ENCODE measurements at regions not wholly inside any gene's neighbourhood (a gene's known extent, or its start where the extent isn't known, plus 50 kb on each side); places are given as distances from the start of the nearest gene placed in this dataset.

DNA sequence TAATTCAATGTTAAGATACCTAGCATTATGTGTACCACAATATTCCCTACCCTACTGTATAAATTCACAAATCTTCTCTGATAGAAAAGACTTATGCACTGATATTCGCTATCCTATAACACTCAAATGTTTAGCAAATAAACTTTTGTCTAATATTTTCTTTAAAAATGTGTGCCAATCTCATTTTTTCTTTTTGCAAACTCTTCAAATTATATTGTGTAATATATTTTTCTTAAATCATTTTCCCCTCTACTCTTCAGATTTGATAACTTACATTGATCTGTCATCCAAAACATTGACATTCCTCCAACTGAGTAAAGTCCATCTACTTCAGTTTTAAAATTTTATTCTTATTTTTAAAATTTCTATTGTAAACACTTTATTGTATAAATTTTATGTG lies 240.2 kb upstream of the CNTNAP2 start:
- Histone ChIP-seq H3K9me2 (ENCODE audit: insufficient read depth) (no peaks in the 10 kb centered on the region), H3F3A (replicated peaks; ENCODE audit: low read depth) (no peaks in the 10 kb centered on the region), H3K4me3 (no peak overlapping the region), H3K27me3 (ENCODE audit: insufficient read depth) (no peaks in the 10 kb centered on the region), H2AFZ (no peak overlapping the region), H4K20me1 (replicated peaks; ENCODE audit: insufficient read depth) (no peaks in the 10 kb centered on the region), H3K36me3 (ENCODE audit: insufficient read depth) (peaks cover 7% of the 10 kb centered on the region), H3K79me2 (replicated peaks; ENCODE audit: insufficient read depth) (no peaks in the 10 kb centered on the region), H3K4me1 (ENCODE audit: insufficient read depth) (no peaks in the 10 kb centered on the region), H3K27ac (ENCODE audit: low read depth) (no peak overlapping the region), H3K4me2 (no peak overlapping the region)
- no peak overlapping the region for H3K27ac Mint-ChIP-seq
- peaks cover 65% of the 10 kb centered on the region for H3K9me3 Mint-ChIP-seq
- no peaks in the 10 kb centered on the region for H3K27me3 Mint-ChIP-seq (ENCODE audit: insufficient read depth, low read depth, poor library complexity)
- TF ChIP-seq EZH2phosphoT487 (IDR thresholded peaks at IDR 0.05; ENCODE audit: unreplicated experiment) (no peak), JUNB (IDR thresholded peaks at IDR 0.05; ENCODE audit: unreplicated experiment) (no peak), CTCF (conservative IDR thresholded peaks at IDR 0.05; ENCODE audit: low read depth in 2 of 2) (no peak), EZH2 (IDR thresholded peaks at IDR 0.05; ENCODE audit: low read depth, unreplicated experiment) (no peak)
- H3K36me3 Mint-ChIP-seq (ENCODE audit: low read depth), result 0 out of 3 replicates have a peak, but pooled peaks cover 2% of the 10 kb centered on the region
- DNase-seq (ENCODE audit: low spot score), result no peak
- no peak for ATAC-seq
- no peak overlapping the region for H3K4me3 Mint-ChIP-seq
- H3K4me1 Mint-ChIP-seq, result no peaks in the 10 kb centered on the region

GRCh38 chr7:145875267-145875666 lies 241.3 kb upstream of the CNTNAP2 start:
- peaks cover 4% of the 10 kb centered on the region; the same call in 1 of the 2 replicates for H3K36me3 ChIP-seq (ENCODE audit: insufficient read depth)
- no peak overlapping the region for H3K4me3 ChIP-seq
- H2AFZ ChIP-seq, result no peak overlapping the region
- H3K79me2 ChIP-seq (replicated peaks; ENCODE audit: insufficient read depth), result no peaks in the 10 kb centered on the region
- no peak overlapping the region for H3K27ac ChIP-seq (ENCODE audit: low read depth)
- no peaks in the 10 kb centered on the region for H3F3A ChIP-seq (replicated peaks; ENCODE audit: low read depth)
- H3K4me2 ChIP-seq, result no peak overlapping the region
- no peak for TF ChIP-seq CTCF (conservative IDR thresholded peaks at IDR 0.05; ENCODE audit: low read depth in 2 of 2)
- H4K20me1 ChIP-seq (replicated peaks; ENCODE audit: insufficient read depth), result no peaks in the 10 kb centered on the region
- Mint-ChIP-seq H3K27ac (no peak overlapping the region), H3K36me3 (ENCODE audit: low read depth) (0 out of 3 replicates have a peak, but pooled peaks cover 2% of the 10 kb centered on the region), H3K4me1 (no peaks in the 10 kb centered on the region), H3K4me3 (no peak overlapping the region), H3K27me3 (ENCODE audit: insufficient read depth, low read depth, poor library complexity) (no peaks in the 10 kb centered on the region), H3K9me3 (peaks cover 62% of the 10 kb centered on the region)
- no peaks in the 10 kb centered on the region for H3K27me3 ChIP-seq (ENCODE audit: insufficient read depth)
- no peak for ATAC-seq
- DNase-seq (ENCODE audit: low spot score), result no peak
- no peaks in the 10 kb centered on the region for H3K4me1 ChIP-seq (ENCODE audit: insufficient read depth)
- H3K9me2 ChIP-seq (ENCODE audit: insufficient read depth), result no peaks in the 10 kb centered on the region

DNA sequence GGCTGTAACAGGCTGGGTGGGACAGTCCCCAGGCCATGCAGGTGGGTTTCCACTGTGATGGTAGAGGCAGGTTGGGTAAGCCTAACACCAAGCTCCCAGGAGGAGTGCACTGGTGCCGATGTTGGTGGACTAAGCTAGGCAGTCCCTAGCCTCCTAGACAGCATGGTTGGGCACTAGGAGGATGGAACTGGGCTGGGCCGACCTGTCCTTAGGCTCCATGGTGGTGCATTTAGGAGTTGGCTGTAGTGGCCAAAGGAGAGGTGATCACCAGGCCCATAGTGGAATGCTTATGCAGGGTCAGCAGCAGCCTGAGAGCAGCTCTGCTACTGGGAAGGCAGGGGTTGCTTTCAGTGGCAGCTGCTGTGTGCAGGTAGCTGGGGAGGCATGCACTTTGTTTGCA lies 247.7 kb upstream of the CNTNAP2 start:
- H3K9me3 Mint-ChIP-seq, result peaks cover 79% of the 10 kb centered on the region
- H3K4me1 Mint-ChIP-seq, result no peaks in the 10 kb centered on the region
- Histone ChIP-seq H3K4me3 (no peak overlapping the region), H4K20me1 (replicated peaks; ENCODE audit: insufficient read depth) (no peaks in the 10 kb centered on the region), H3K4me1 (ENCODE audit: insufficient read depth) (no peaks in the 10 kb centered on the region), H3K27ac (ENCODE audit: low read depth) (no peak overlapping the region), H3K9me2 (ENCODE audit: insufficient read depth) (no peaks in the 10 kb centered on the region), H2AFZ (no peak overlapping the region), H3K36me3 (ENCODE audit: insufficient read depth) (peaks cover 9% of the 10 kb centered on the region), H3K27me3 (ENCODE audit: insufficient read depth) (no peaks in the 10 kb centered on the region), H3K79me2 (replicated peaks; ENCODE audit: insufficient read depth) (no peaks in the 10 kb centered on the region), H3K4me2 (no peak overlapping the region), H3F3A (replicated peaks; ENCODE audit: low read depth) (no peaks in the 10 kb centered on the region)
- no peak for DNase-seq (ENCODE audit: low spot score)
- H3K27ac Mint-ChIP-seq, result no peak overlapping the region
- H3K36me3 Mint-ChIP-seq (ENCODE audit: low read depth), result peaks cover 9% of the 10 kb centered on the region; the same call in 2 of the 3 replicates
- H3K27me3 Mint-ChIP-seq (ENCODE audit: insufficient read depth, low read depth, poor library complexity), result peaks cover 3% of the 10 kb centered on the region
- H3K4me3 Mint-ChIP-seq, result no peak overlapping the region
- no peak for TF ChIP-seq EZH2 (IDR thresholded peaks at IDR 0.05; ENCODE audit: low read depth, unreplicated experiment)
- TF ChIP-seq CTCF (conservative IDR thresholded peaks at IDR 0.05; ENCODE audit: low read depth in 2 of 2), result no peak
- TF ChIP-seq ZNF331 (CRISPR knock-in tag; IDR thresholded peaks at IDR 0.05; ENCODE audit: low read depth), result no peak
- no peak for TF ChIP-seq STAT1 (IDR thresholded peaks at IDR 0.05; ENCODE audit: unreplicated experiment)
- no peak for ATAC-seq

All from GM23338 (cell line).